Body of pancreas (tissue), 4 donors: ENCODE measurements at regions not wholly inside any gene's neighbourhood (a gene's known extent, or its start where the extent isn't known, plus 50 kb on each side); places are given as distances from the start of the nearest gene placed in this dataset.

ENCODE experiments used
- CTCF ChIP-seq, 7 experiments: fragments of 450-650 bp in 4 of 7; fragments of 200-600 bp in 3 of 7; sonication (generic) in 3 of 7; IDR thresholded peaks; one replicate each; pipeline ENCODE4 v1.5.1; 2016 to 2019; ENCODE audit warnings: antibody characterized with exemption in 7 of 7
- POLR2A ChIP-seq, 3 donors: fragments of 450-650 bp; IDR thresholded peaks; one replicate each; pipeline ENCODE4 v1.6.1; 2016; ENCODE audit warnings: antibody characterized with exemption in 3 of 3, mild to moderate bottlenecking in 2 of 3

- no peak for TF ChIP-seq CTCF (IDR thresholded peaks at IDR 0.05)
- TF ChIP-seq POLR2A (IDR thresholded peaks at IDR 0.05): no peak
Measured at GRCh38 chr7:140281255-140281654, 104.5 kb upstream of the KDM7A start.
